HG03439 (cell line): ENCODE measurements at regions not wholly inside any gene's neighbourhood (a gene's known extent, or its start where the extent isn't known, plus 50 kb on each side); places are given as distances from the start of the nearest gene placed in this dataset.
"Not testable (repeated sequence)": the region's sequence is repeated elsewhere in the genome, so short reads cannot be mapped to it uniquely, and the experiment has no call there.

Experiments used
- ATAC-seq: cut with Tn5 transposase; IDR thresholded peaks from one replicate; pipeline ENCODE4 v1.9.1; 2021; ENCODE audit warnings: mild to moderate bottlenecking, moderate library complexity; ENCODE audit not compliant: unreplicated experiment

GRCh38 chr16:87160701-87161337 lies 156.4 kb downstream of the C16orf95 start:
- no peak for ATAC-seq

- ATAC-seq = not testable (repeated sequence)
Observed at GRCh38 chr16:87161410-87161809, 155.8 kb downstream of the C16orf95 start.

- ATAC-seq = no peak
Observed at GRCh38 chr16:87161822-87162676, 155.1 kb downstream of the C16orf95 start.

- not testable (repeated sequence) for ATAC-seq
Observed at GRCh38 chr16:87162799-87163198, 154.4 kb downstream of the C16orf95 start.

- ATAC-seq = no peak
Observed at GRCh38 chr16:87163637-87164036, 153.6 kb downstream of the C16orf95 start.

GRCh38 chr16:87165151-87165550 lies 152.0 kb downstream of the C16orf95 start:
- no peak for ATAC-seq

- ATAC-seq = no peak
Observed at GRCh38 chr16:87165885-87166284, 151.3 kb downstream of the C16orf95 start.

- no peak for ATAC-seq
Observed at GRCh38 chr16:87166321-87166720, 150.9 kb downstream of the C16orf95 start.

- ATAC-seq = no peak
Observed at GRCh38 chr16:87166934-87167333, 150.3 kb downstream of the C16orf95 start.

- ATAC-seq = no peak
Observed at GRCh38 chr16:87169509-87169995, 147.6 kb downstream of the C16orf95 start.

GRCh38 chr16:87170310-87170709 lies 146.9 kb downstream of the C16orf95 start:
- ATAC-seq = no peak

- ATAC-seq = no peak
Observed at GRCh38 chr16:87171723-87172122, 145.5 kb downstream of the C16orf95 start.

- no peak for ATAC-seq
Observed at GRCh38 chr16:87172632-87173031, 144.6 kb downstream of the C16orf95 start.

GRCh38 chr16:87173294-87173893 lies 143.8 kb downstream of the C16orf95 start:
- no peak for ATAC-seq

GRCh38 chr16:87174061-87174460 lies 143.1 kb downstream of the C16orf95 start:
- ATAC-seq = no peak

- no peak for ATAC-seq
Observed at GRCh38 chr16:87176735-87177134, 140.5 kb downstream of the C16orf95 start.

- ATAC-seq = no peak
Observed at GRCh38 chr16:87177673-87178072, 139.5 kb downstream of the C16orf95 start.

- no peak for ATAC-seq
Observed at GRCh38 chr16:87178177-87178863, 138.9 kb downstream of the C16orf95 start.

GRCh38 chr16:87178977-87179376 lies 138.2 kb downstream of the C16orf95 start:
- ATAC-seq = no peak

- no peak for ATAC-seq
Observed at GRCh38 chr16:87180069-87180468, 137.1 kb downstream of the C16orf95 start.

GRCh38 chr16:87182759-87183158 lies 134.4 kb downstream of the C16orf95 start:
- no peak for ATAC-seq
